ENCODE measurements at regions not wholly inside any gene's neighbourhood (a gene's known extent, or its start where the extent isn't known, plus 50 kb on each side); places are given as distances from the start of the nearest gene placed in this dataset.
A peak's percentile ranks its signal among the peaks of the same experiment; 100 is the strongest.

- DNase-seq (ENCODE audit: low spot score) = peak; percentile 3
- in situ Hi-C loops (cut with HindIII; ENCODE audit: low sequenced_read_pairs) = no loop called here
Measured at GRCh38 chr7:94250987-94251386, 143.7 kb upstream of the COL1A2 start.

DNA sequence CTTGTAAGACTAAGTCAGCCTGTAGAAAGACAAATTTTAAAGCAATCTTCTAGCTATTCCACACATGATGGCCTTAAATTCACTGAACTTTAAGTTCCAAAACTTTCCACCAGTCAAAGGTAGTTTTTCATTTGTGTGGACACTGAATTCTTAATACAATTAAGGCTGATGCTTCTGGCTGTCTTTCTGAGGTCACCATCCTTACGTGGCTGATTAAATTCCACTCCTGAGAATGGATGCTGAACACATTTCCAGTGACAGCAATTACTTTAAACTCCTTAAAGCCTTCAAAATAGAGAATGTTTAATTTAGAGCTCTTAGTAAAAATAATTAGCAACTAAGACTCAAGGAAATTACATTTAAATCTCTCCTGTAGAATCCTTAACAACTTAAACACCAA lies 142.6 kb upstream of the COL1A2 start:
- in situ Hi-C loops (cut with HindIII; ENCODE audit: low sequenced_read_pairs) = no loop called here
- DNase-seq (ENCODE audit: low spot score) = no peak

DNA sequence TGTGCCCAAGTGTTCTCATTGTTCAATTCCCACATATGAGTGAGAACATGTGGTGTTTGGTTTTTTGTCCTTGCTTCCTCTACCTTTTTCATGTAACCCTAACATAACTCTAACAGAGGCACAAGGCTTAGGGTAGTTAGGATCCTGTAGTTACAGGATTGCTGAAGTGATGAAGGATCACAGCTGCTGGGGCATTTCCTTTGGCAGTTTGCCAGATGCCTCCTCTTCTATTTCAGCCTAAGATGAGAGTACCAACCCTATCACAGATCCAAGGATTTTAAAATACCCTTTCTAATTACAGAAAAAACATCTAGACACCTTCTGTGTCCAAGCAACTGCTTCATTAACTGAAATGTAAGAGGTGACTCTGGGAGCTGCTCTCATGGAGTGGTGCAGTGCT lies 141.7 kb upstream of the COL1A2 start:
- in situ Hi-C loops (cut with HindIII; ENCODE audit: low sequenced_read_pairs) = no loop called here
- no peak for DNase-seq (ENCODE audit: low spot score)

GRCh38 chr7:94253686-94254085 lies 141.0 kb upstream of the COL1A2 start:
- DNase-seq (ENCODE audit: low spot score) = no peak
- in situ Hi-C loops (cut with HindIII; ENCODE audit: low sequenced_read_pairs) = no loop called here

GRCh38 chr7:94258418-94259300 lies 136.0 kb upstream of the COL1A2 start:
- DNase-seq (ENCODE audit: low spot score) = no peak
- in situ Hi-C loops (cut with HindIII; ENCODE audit: low sequenced_read_pairs) = no loop called here

GRCh38 chr7:94261067-94261466 lies 133.6 kb upstream of the COL1A2 start:
- DNase-seq (ENCODE audit: low spot score) = no peak
- in situ Hi-C loops (cut with HindIII; ENCODE audit: low sequenced_read_pairs) = no loop called here

GRCh38 chr7:94264756-94265155 lies 129.9 kb upstream of the COL1A2 start:
- in situ Hi-C loops (cut with HindIII; ENCODE audit: low sequenced_read_pairs) = no loop called here
- DNase-seq (ENCODE audit: low spot score) = no peak

DNA sequence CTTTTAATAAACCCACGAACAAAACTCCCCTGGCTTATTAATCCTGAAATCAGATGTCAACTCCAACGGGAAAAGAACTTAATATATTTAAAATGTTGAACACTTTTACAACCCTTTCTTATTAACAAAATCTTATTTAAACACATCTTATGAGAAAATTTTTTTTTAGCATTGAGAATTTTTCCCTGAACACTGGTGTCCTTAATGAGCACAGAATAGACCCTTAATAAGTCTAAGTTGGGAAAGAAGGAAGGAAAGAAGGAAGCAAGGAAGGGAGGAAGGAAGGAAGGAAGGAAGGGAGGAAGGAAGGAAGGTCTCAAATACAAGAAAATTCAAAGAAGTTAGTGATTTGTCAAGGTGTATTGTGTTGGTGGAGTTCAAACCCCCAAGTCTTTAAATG lies 129.2 kb upstream of the COL1A2 start:
- no peak for DNase-seq (ENCODE audit: low spot score)
- in situ Hi-C loops (cut with HindIII; ENCODE audit: low sequenced_read_pairs) = no loop called here

DNA sequence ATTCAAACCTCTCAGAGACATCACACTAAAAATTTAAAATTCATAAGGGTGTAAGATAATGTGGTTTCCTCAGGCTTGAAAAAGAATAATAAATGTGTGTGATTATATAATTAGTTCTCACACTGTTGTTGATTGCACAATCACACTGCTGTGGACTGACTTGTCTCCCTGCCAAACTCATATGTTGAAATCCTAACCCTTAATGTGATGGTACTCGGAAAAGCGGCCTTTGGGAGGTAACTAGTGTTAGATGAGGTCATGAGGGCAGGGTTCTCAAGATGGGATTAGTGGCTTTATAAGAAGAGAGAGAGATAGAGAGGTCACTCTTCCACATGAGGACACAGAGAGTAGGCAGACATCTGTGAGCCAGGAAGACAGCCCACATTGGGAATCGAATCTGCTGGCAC lies 128.5 kb upstream of the COL1A2 start:
- DNase-seq (ENCODE audit: low spot score) = no peak
- in situ Hi-C loops (cut with HindIII; ENCODE audit: low sequenced_read_pairs) = no loop called here

- in situ Hi-C loops (cut with HindIII; ENCODE audit: low sequenced_read_pairs) = no loop called here
Measured at GRCh38 chr7:94270772-94271171, 123.9 kb upstream of the COL1A2 start.

GRCh38 chr7:94272821-94273583 lies 121.7 kb upstream of the COL1A2 start:
- no peak for DNase-seq (ENCODE audit: low spot score)
- in situ Hi-C loops (cut with HindIII; ENCODE audit: low sequenced_read_pairs) = no loop called here

More at GRCh38 chr7:94270772-94271171, 123.9 kb upstream of the COL1A2 start:
- DNase-seq (ENCODE audit: low spot score) = no peak

DNA sequence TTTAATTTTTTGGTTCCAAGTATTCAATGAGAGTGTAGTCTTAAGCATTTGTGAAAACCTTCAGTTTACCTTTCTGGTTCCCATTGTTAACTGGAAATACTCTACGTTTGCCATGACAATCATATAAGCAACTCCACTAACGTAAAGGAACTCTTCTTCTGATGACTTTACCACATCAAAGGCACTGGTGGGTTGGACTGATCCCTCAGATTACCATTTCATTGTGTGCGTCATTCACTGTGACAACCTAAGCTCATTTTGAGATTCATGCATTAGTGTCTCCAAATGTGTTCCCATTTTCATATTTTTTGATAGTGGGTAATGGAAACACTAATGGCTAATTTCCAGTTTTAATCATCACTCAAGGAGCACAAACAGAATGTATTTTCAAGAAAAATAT lies 119.9 kb upstream of the COL1A2 start:
- in situ Hi-C loops (cut with HindIII; ENCODE audit: low sequenced_read_pairs) = no loop called here
- no peak for DNase-seq (ENCODE audit: low spot score)

DNA sequence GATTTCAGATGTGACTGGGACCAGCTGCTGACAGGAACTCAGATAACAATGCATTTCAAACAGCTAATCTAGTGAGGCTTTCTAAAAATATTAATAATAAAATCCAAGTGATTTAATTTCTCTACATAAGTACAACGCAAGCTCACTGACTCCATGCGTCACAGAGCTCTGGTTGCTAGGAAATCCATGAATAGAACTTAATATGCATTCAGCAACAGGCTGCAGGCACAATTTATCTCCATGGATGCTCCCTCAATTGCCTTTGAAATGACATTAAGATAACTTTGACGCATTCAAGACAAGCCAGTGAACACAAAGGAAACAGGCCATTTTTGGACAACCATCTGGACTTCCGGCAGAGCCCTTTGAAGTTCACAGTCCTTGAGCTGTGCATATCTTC lies 118.7 kb upstream of the COL1A2 start:
- no peak for DNase-seq (ENCODE audit: low spot score)
- in situ Hi-C loops (cut with HindIII; ENCODE audit: low sequenced_read_pairs) = no loop called here

DNA sequence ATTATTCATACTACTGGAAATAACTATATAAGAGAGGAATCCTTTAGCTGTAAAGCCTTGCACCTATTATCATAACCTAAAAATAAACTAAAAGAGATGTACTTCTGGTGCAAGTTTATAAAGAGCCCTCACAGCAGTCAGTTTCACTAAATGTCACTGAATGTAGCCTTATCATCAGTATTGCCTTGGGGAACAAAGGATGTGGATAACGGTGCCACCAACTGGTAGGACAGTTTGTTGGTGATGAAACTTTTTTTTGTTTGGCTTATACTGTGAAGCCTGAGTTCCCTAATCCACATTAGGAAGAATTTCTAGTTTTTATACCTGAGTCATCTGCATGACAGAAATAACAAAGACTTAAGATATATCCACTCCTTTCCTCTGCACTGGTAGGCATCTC lies 117.9 kb upstream of the COL1A2 start:
- no peak for DNase-seq (ENCODE audit: low spot score)
- in situ Hi-C loops (cut with HindIII; ENCODE audit: low sequenced_read_pairs) = no loop called here

DNA sequence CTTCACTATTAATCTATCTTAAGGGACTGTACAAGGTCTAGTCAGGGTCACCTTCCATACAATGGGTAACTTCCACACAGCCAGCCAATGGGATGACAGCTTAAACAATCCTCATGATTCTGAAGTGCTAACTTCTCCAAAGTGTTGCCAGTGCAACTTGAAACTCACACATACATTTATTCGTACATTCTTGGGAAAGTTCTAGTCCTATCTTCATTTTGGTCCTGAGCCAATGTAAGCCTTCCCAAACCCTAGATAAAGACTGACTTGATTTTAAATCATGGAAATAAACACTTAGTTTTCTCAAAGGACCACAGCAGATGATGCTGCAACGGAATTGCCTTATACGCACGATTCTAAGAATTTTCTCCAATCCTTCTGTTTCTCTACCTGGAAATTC lies 117.5 kb upstream of the COL1A2 start:
- in situ Hi-C loops (cut with HindIII; ENCODE audit: low sequenced_read_pairs) = no loop called here
- DNase-seq (ENCODE audit: low spot score) = no peak

DNA sequence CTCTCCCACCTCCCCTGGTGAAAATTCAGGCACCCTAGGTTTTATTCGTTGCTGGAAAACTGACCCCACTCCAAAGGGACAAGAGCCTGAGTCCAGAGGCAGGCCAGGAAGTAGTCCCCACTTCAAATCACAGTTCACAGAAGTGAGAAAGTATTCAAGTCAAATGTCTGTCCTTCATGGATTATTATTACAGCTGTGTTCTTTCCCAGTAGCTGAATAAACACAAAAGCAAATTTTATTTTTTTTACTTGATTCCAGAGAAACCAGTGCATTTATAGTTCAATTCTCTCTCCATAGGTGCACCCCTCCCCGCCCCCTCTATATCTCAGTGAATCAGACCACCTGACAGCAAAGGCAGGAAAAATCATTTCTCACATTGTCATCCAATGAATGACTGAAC lies 113.8 kb upstream of the COL1A2 start:
- DNase-seq (ENCODE audit: low spot score) = no peak
- in situ Hi-C loops (cut with HindIII; ENCODE audit: low sequenced_read_pairs) = no loop called here

DNA sequence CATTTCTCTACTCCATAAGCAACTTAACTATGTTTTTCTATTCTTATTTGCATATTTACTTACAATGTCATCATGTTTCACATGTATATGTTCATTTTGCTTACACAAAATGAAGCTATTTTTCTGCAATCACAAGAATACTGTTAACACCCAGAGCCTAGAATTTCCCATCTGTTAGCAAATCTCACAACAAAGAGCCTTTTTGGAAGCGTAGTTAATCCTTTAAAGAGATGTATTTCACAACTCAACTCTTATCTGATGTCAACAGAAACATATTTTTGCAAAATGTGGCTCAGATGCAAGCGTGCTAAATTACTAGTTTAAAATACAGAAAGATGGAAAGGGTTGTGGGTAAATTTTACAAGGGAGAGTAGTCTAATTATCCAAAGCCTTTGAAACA lies 110.6 kb upstream of the COL1A2 start:
- no peak for DNase-seq (ENCODE audit: low spot score)
- in situ Hi-C loops (cut with HindIII; ENCODE audit: low sequenced_read_pairs) = no loop called here

GRCh38 chr7:94286111-94286510 lies 108.6 kb upstream of the COL1A2 start:
- in situ Hi-C loops (cut with HindIII; ENCODE audit: low sequenced_read_pairs) = no loop called here
- no peak for DNase-seq (ENCODE audit: low spot score)

- in situ Hi-C loops (cut with HindIII; ENCODE audit: low sequenced_read_pairs) = no loop called here
- no peak for DNase-seq (ENCODE audit: low spot score)
Measured at GRCh38 chr7:94288096-94288495, 106.6 kb upstream of the COL1A2 start.

DNA sequence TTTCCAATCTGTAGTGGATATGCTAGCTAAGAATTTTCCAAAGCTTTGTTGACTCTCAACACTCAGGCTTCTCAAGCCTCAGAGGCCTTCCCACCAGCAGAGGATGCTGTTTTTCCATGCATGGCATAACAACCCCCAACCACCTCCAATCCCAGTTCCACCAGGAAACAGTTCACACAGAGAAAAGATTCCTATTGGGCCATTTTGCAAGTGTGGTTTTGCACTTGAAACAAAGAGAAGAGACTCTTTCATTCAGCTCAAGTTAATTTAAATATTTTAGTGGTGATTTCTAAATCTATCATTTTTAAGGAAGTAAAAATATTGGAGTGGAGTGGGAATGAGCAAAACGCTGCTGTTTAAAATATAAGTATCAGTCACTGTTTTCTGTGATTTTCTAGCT lies 105.6 kb upstream of the COL1A2 start:
- peak; percentile 41 for DNase-seq (ENCODE audit: low spot score)
- in situ Hi-C loops (cut with HindIII; ENCODE audit: low sequenced_read_pairs) = no loop called here

Measured in G401 (cell line).